RWPE2 (cell line): ENCODE measurements at regions not wholly inside any gene's neighbourhood (a gene's known extent, or its start where the extent isn't known, plus 50 kb on each side); places are given as distances from the start of the nearest gene placed in this dataset.
"Not testable (repeated sequence)": the region's sequence is repeated elsewhere in the genome, so short reads cannot be mapped to it uniquely, and the experiment has no call there.

Source experiments
- ATAC-seq: fragments of 200-7000 bp; cut with Tn5 transposase; 3 replicates; pipeline ENCODE4 v1.9.1; 2021; ENCODE audit warnings: low read depth
- DNase-seq: peaks from one replicate; pipeline ENCODE4 v3.0.0-alpha.2; 2020; ENCODE audit warnings: low spot score
- H3K27ac ChIP-seq: fragments of 450-650 bp; 2 replicates; pipeline ENCODE4 v1.5.1; 2017; ENCODE audit warnings: mild to moderate bottlenecking; ENCODE audit not compliant: poor library complexity, severe bottlenecking
- H3K27me3 ChIP-seq: fragments of 250-450 bp; sonication (Bioruptor Pico); 2 replicates; pipeline ENCODE4 v1.5.1; 2021; ENCODE audit warnings: mild to moderate bottlenecking, moderate library complexity; ENCODE audit not compliant: insufficient read depth, poor library complexity, severe bottlenecking
- H3K36me3 ChIP-seq: fragments of 250-450 bp; sonication (Bioruptor Pico); 2 replicates; pipeline ENCODE4 v1.5.1; 2020; ENCODE audit warnings: low read depth, mild to moderate bottlenecking, moderate library complexity
- H3K4me1 ChIP-seq: fragments of 250-450 bp; sonication (Bioruptor Pico); 2 replicates; pipeline ENCODE4 v1.5.1; 2021; ENCODE audit warnings: mild to moderate bottlenecking, moderate library complexity; ENCODE audit not compliant: insufficient read depth, poor library complexity, severe bottlenecking
- H3K4me3 ChIP-seq: fragments of 250-450 bp; sonication (Bioruptor Pico); 2 replicates; pipeline ENCODE4 v1.5.1; 2021; ENCODE audit warnings: mild to moderate bottlenecking, moderate library complexity; ENCODE audit not compliant: severe bottlenecking
- H3K9me3 ChIP-seq: fragments of 250-450 bp; sonication (Bioruptor Pico); 2 replicates; pipeline ENCODE4 v1.5.1; 2021; ENCODE audit warnings: mild to moderate bottlenecking, moderate library complexity; ENCODE audit not compliant: severe bottlenecking
- TF ChIP-seq, protein P1 (sequence below): fragments of 450-650 bp; IDR thresholded peaks from one replicate; pipeline ENCODE4 v1.5.1; 2017; ENCODE audit warnings: mild to moderate bottlenecking, moderate library complexity; ENCODE audit not compliant: poor library complexity, severe bottlenecking

DNA sequence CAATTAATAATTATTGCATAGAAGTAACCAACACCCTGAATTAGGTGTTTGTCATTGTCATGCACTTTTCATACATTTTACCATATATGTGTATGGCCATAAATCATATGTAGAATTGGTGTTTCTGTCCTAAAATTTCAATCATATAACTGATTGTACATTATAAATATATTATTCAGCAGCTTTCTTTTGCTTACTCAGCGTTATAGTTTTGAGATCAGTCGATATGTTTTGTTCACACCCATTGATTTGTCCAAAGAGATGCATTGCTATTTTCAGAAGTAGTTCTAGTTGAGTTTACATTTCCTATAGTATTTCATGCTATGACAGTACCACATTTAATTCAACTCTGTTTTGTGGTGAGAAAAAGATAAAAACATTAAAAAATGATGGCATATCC, 50.5 kb upstream of the PARP4 start:
- no peak for ATAC-seq
- no peaks in the 10 kb centered on the region for H3K27me3 ChIP-seq
- TF ChIP-seq, protein P1, sequence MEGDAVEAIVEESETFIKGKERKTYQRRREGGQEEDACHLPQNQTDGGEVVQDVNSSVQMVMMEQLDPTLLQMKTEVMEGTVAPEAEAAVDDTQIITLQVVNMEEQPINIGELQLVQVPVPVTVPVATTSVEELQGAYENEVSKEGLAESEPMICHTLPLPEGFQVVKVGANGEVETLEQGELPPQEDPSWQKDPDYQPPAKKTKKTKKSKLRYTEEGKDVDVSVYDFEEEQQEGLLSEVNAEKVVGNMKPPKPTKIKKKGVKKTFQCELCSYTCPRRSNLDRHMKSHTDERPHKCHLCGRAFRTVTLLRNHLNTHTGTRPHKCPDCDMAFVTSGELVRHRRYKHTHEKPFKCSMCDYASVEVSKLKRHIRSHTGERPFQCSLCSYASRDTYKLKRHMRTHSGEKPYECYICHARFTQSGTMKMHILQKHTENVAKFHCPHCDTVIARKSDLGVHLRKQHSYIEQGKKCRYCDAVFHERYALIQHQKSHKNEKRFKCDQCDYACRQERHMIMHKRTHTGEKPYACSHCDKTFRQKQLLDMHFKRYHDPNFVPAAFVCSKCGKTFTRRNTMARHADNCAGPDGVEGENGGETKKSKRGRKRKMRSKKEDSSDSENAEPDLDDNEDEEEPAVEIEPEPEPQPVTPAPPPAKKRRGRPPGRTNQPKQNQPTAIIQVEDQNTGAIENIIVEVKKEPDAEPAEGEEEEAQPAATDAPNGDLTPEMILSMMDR = no peak

DNA sequence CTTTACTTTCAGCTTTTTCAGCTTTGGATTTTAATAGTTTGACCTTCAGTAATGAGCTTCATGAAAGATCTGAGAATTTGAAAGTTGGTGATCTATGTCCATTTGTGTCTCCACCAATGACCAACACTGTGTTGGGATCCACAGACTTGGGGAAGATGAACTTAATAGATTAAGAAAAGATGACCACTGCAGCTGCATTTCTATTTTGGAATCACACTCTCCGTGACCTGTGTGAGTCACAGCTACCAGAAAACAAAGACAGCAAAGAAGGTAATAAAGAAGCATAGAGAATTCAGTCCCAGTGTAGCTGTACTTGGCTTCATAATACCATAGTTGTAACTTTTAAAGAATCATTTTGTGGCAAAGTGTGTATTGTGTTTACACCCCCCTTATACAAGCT, 51.4 kb upstream of the PARP4 start:
- not testable (repeated sequence) for H3K36me3 ChIP-seq, ATAC-seq, H3K27ac ChIP-seq, H3K4me3 ChIP-seq, H3K27me3 ChIP-seq, H3K4me1 ChIP-seq, DNase-seq, H3K9me3 ChIP-seq

More for the DNA sequence above, 50.5 kb upstream of the PARP4 start:
- Histone ChIP-seq H3K9me3 (no peaks in the 10 kb centered on the region), H3K27ac (no peak overlapping the region), H3K4me1 (no peaks in the 10 kb centered on the region), H3K4me3 (no peak overlapping the region), H3K36me3 (no peaks in the 10 kb centered on the region)
- no peak for DNase-seq

DNA sequence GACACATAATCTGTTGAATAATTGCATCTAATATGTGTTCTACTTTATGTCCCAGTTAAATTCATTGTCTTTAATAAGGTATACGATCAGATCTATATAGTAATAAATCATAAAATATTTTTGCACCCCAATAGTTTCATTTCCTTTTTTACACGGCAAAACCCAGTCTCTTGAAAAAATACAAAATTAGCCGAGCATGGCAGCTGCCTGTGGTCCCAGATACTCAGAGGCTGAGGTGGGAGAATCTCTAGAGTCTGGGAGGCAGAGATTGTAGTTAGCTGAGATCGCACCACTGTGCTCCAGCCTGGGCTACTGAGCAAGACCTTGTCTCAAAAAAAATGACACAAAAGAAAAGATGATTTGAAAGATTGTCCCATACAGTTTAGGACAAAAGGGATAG, 52.3 kb upstream of the PARP4 start:
- TF ChIP-seq, protein P1 = no peak
- no peak overlapping the region for H3K4me3 ChIP-seq
- no peaks in the 10 kb centered on the region for H3K4me1 ChIP-seq
- DNase-seq = no peak
- no peak for ATAC-seq
- H3K9me3 ChIP-seq = no peaks in the 10 kb centered on the region
- no peaks in the 10 kb centered on the region for H3K27me3 ChIP-seq
- H3K27ac ChIP-seq = no peak overlapping the region
- H3K36me3 ChIP-seq = no peaks in the 10 kb centered on the region

DNA sequence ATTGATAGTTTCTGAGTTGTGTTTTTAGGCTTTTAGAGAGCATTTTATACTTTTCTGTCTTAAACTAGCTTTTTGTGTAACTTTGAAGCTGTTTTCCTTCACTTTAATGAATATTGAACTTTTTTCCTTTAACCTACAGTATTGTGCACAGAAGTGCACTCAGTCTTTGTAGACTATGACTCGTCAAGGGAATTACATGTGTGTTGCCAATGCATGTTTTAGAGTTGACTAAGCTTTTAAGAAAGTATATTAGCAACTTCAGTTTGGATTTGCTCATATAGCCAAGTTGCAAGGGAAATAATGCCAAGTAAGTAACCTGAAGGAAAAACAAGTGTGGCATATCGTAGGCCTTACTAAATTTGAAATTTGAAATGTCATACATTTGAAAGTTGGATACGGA, 55.0 kb upstream of the PARP4 start:
- not testable (repeated sequence) for H3K9me3 ChIP-seq, H3K36me3 ChIP-seq, DNase-seq, H3K27ac ChIP-seq, H3K4me1 ChIP-seq, H3K4me3 ChIP-seq, H3K27me3 ChIP-seq
- ATAC-seq = peak; percentile 78

DNA sequence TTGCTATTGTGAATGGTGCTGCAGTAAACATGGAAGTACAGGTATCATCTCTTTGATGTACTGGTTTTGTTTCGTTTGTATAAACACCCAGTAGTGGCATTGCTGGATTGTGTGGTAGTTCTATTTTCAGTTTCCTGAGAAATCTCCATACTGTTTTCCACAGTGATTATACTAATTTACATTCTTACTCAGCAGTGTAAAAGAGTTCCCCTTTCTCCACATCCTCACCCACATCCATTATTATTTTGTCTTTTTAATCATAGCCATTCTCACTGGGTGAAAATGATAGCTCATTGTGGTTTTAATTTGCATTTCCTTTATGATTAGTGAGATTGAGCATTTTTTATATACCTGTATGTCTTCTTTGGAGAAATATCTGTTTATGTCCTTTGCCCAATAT, 62.3 kb upstream of the PARP4 start:
- Histone ChIP-seq H3K4me1 (no peaks in the 10 kb centered on the region), H3K36me3 (no peaks in the 10 kb centered on the region), H3K27me3 (no peaks in the 10 kb centered on the region), H3K9me3 (no peaks in the 10 kb centered on the region), H3K4me3 (no peak overlapping the region), H3K27ac (no peak overlapping the region)
- no peak for ATAC-seq
- no peak for DNase-seq
- TF ChIP-seq, protein P1 = no peak

DNA sequence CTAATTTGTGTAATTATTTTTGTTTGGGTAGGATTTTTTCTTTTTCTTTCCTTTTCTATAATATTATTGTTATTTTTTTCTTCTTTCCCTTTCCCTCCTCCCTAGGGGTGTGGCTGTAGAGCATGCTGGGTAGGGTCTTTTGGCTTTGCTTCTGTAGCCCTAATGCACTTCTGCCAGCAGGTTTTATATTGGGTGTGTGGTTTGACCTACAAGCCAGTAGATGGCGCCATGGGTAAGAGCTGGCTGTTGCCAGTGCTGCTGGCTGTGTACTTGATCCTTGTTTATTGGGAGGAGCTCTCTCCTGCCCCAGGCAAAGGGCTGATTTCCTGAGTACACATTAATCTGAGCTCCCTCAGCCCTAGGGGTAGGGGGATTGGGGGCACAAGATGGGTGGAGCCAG, 67.7 kb upstream of the PARP4 start:
- not testable (repeated sequence) for ATAC-seq, H3K9me3 ChIP-seq, H3K4me3 ChIP-seq, H3K4me1 ChIP-seq, H3K27ac ChIP-seq, H3K36me3 ChIP-seq, H3K27me3 ChIP-seq, DNase-seq
- TF ChIP-seq, protein P1 = peak; percentile 55

DNA sequence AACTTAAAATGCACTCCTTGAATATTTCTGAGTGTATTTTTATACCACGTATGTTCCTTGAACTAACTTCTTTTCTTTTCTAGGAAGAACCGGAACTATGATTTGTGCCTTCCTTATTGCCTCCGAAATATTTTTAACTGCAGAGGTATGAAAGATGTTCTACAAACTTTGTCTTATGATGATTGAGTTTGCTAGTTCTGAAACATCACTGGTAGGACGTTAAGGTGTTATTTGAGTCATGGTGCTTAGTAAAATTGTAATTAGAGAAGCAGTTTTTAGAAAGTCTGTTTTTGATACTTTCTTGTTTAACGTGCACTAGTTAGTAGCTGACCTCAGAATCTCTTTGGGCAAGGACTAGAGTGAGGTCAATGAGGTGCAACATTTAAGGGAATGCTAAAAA, 69.0 kb upstream of the PARP4 start:
- not testable (repeated sequence) for H3K27me3 ChIP-seq, H3K27ac ChIP-seq, H3K4me1 ChIP-seq, H3K4me3 ChIP-seq, H3K36me3 ChIP-seq, ATAC-seq, H3K9me3 ChIP-seq, DNase-seq

DNA sequence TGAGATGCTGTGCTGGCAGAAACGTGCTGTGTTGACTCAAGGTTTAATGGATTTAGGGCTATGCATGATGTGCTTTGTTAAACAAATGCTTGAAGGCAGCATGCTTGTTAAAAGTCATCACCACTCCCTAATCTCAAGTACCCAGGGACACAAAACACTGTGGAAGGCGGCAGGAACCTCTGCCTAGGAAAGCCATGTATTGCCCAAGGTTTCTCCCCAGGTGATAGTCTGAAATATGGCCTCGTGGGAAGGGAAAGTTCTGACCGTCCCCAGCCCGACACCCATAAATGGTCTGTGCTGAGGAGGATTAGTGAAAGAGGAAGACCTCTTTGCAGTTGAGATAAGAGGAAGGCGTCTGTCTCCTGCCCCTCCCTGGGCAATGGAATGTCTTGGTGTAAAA, 79.1 kb upstream of the PARP4 start:
- not testable (repeated sequence) for H3K4me3 ChIP-seq, H3K27ac ChIP-seq, ATAC-seq, H3K36me3 ChIP-seq, H3K27me3 ChIP-seq, DNase-seq, H3K4me1 ChIP-seq, H3K9me3 ChIP-seq
